SK-N-SH (cell line): ENCODE measurements at regions not wholly inside any gene's neighbourhood (a gene's known extent, or its start where the extent isn't known, plus 50 kb on each side); places are given as distances from the start of the nearest gene placed in this dataset.

Experiments
- CTCF ChIA-PET: fragments of 300-600, 350-600 bp; formaldehyde crosslinking; extraction: SDS; loops from one replicate; lab custom pipeline; 2021; lab: Yijun Ruan, JAX
- POLR2A ChIA-PET: fragments of 350-600 bp; sonication (Branson Sonifier 250); formaldehyde crosslinking; extraction: SDS; loops from one replicate; lab custom pipeline; 2020; ENCODE audit warnings: antibody characterized with exemption, inconsistent platforms; lab: Yijun Ruan, JAX
- DNase-seq: peaks from one replicate; pipeline ENCODE4 v3.0.0; 2012
- H2AFZ ChIP-seq: fragments of 200-600 bp; sonication (generic); 2 replicates; pipeline ENCODE4 v1.8.1; 2016; ENCODE audit warnings: antibody characterized with exemption, mild to moderate bottlenecking, low read depth
- H3F3A ChIP-seq: fragments of 200-600 bp; sonication (generic); replicated peaks from 2 replicates; pipeline ENCODE3; 2016; ENCODE audit warnings: antibody characterized with exemption, mild to moderate bottlenecking; ENCODE audit not compliant: insufficient read depth
- H3K27ac ChIP-seq, 2 experiments: fragments of 200-500 bp in 1 of 2; fragments of 200-600 bp in 1 of 2; sonication (Bioruptor generic) in 1 of 2; sonication (generic), shearing (Covaris generic) in 1 of 2; 2 replicates each; pipeline versions ENCODE4 v1.5.1 to v1.6.1; 2014 to 2016; ENCODE audit warnings: low read depth in 2 of 2, inconsistent platforms in 1 of 2, low read length in 1 of 2, mild to moderate bottlenecking in 1 of 2, mixed read lengths in 1 of 2
- H3K27me3 ChIP-seq: fragments of 200-600 bp; sonication (generic), shearing (Covaris generic); 2 replicates; pipeline ENCODE4 v1.6.1; 2016; ENCODE audit warnings: mixed run types; ENCODE audit not compliant: insufficient read depth
- H3K36me3 ChIP-seq, 2 experiments: fragments of 200-500 bp in 1 of 2; fragments of 200-600 bp in 1 of 2; sonication (Bioruptor generic) in 1 of 2; sonication (generic) in 1 of 2; replicated peaks in 1 of 2; 2 replicates each; pipeline versions ENCODE3 to v1.5.1; 2014 to 2016; ENCODE audit warnings: low read length in 1 of 2, mild to moderate bottlenecking in 1 of 2; ENCODE audit not compliant: insufficient read depth in 2 of 2, control insufficient read depth in 1 of 2
- H3K4me1 ChIP-seq, 2 experiments: fragments of 200-500 bp in 1 of 2; fragments of 200-600 bp in 1 of 2; sonication (Bioruptor generic) in 1 of 2; sonication (generic), shearing (Covaris generic) in 1 of 2; 2 replicates each; pipeline versions ENCODE4 v1.5.1 to v1.6.1; 2014 to 2016; ENCODE audit warnings: low read depth in 1 of 2, low read length in 1 of 2, mixed run types in 1 of 2; ENCODE audit not compliant: insufficient read depth in 2 of 2, control insufficient read depth in 1 of 2
- H3K4me2 ChIP-seq: fragments of 200-600 bp; sonication (generic), shearing (Covaris generic); 2 replicates; pipeline ENCODE4 v1.6.1; 2017; ENCODE audit warnings: mixed run types
- H3K4me3 ChIP-seq, 2 experiments: fragments of 200-500 bp in 1 of 2; fragments of 200-600 bp in 1 of 2; sonication (Bioruptor generic) in 1 of 2; sonication (generic), shearing (Covaris generic) in 1 of 2; 2 replicates each; pipeline versions ENCODE4 v1.5.1 to v1.8.1; 2014 to 2016; ENCODE audit warnings: low read depth in 2 of 2, inconsistent platforms in 1 of 2, low read length in 1 of 2, mild to moderate bottlenecking in 1 of 2, mixed read lengths in 1 of 2, moderate library complexity in 1 of 2
- H3K79me2 ChIP-seq: fragments of 200-600 bp; sonication (generic); 2 replicates; pipeline ENCODE4 v1.8.1; 2017; ENCODE audit warnings: mild to moderate bottlenecking; ENCODE audit not compliant: insufficient read depth
- H3K9ac ChIP-seq: fragments of 200-600 bp; sonication (generic); 2 replicates; pipeline ENCODE4 v1.6.1; 2017; ENCODE audit warnings: mixed run types
- H3K9me2 ChIP-seq: fragments of 200-600 bp; sonication (generic); 2 replicates; pipeline ENCODE4 v1.6.1; 2017; ENCODE audit warnings: mixed run types
- H3K9me3 ChIP-seq: fragments of 200-600 bp; sonication (generic); 2 replicates; pipeline ENCODE4 v1.6.1; 2017; ENCODE audit warnings: mixed run types, mild to moderate bottlenecking, moderate library complexity
- H4K20me1 ChIP-seq: fragments of 200-600 bp; sonication (generic); 2 replicates; pipeline ENCODE4 v1.6.1; 2017; ENCODE audit warnings: mild to moderate bottlenecking, mixed run types; ENCODE audit not compliant: insufficient read depth
- CTCF ChIP-seq: fragments of 200-600 bp; sonication (generic); IDR thresholded peaks from 2 replicates; pipeline ENCODE4 v1.6.1; 2017; ENCODE audit warnings: antibody characterized with exemption, mild to moderate bottlenecking, moderate library complexity
- ELF1 ChIP-seq: IDR thresholded peaks from 2 replicates; pipeline ENCODE4 v1.4.0; 2012
- EP300 ChIP-seq, 2 experiments: IDR thresholded peaks; 2 replicates each; pipeline versions ENCODE4 v1.4.0 to v1.6.1; 2012; ENCODE audit warnings: borderline replicate concordance in 1 of 2, low read depth in 1 of 2, low read length in 1 of 2
- EZH2phosphoT487 ChIP-seq: fragments of 200-600 bp; sonication (generic); IDR thresholded peaks from 2 replicates; pipeline ENCODE4 v1.6.1; 2017; ENCODE audit warnings: low read depth, mixed run types, mild to moderate bottlenecking, antibody characterized with exemption, moderate library complexity, borderline replicate concordance
- IRF3 ChIP-seq: fragments of 150-350 bp; IDR thresholded peaks from 2 replicates; pipeline ENCODE4 v1.6.1; 2016; ENCODE audit warnings: mild to moderate bottlenecking, low read depth, low read length
- JUND ChIP-seq: IDR thresholded peaks from 2 replicates; pipeline ENCODE4 v1.4.0; 2012
- MEF2A ChIP-seq: IDR thresholded peaks from 2 replicates; pipeline ENCODE4 v1.4.0; 2012; ENCODE audit warnings: low read depth, borderline replicate concordance
- POLR2AphosphoS5 ChIP-seq: IDR thresholded peaks from 2 replicates; pipeline ENCODE4 v1.6.1; 2012; ENCODE audit warnings: low read depth, low read length
- TAF1 ChIP-seq: IDR thresholded peaks from 2 replicates; pipeline ENCODE4 v1.6.1; 2012; ENCODE audit warnings: low read depth, mild to moderate bottlenecking, low read length, moderate library complexity, borderline replicate concordance
- TCF12 ChIP-seq: IDR thresholded peaks from 2 replicates; pipeline ENCODE4 v1.4.0; 2012
- USF2 ChIP-seq: fragments of 150-350 bp; IDR thresholded peaks from 2 replicates; pipeline ENCODE4 v1.6.1; 2017; ENCODE audit warnings: antibody characterized with exemption, low read length, low read depth, borderline replicate concordance
- YY1 ChIP-seq: IDR thresholded peaks from 2 replicates; pipeline ENCODE4 v1.4.0; 2012; ENCODE audit warnings: low read depth, mild to moderate bottlenecking
- ZBTB33 ChIP-seq: IDR thresholded peaks from 2 replicates; pipeline ENCODE4 v1.4.0; 2012; ENCODE audit warnings: low read depth, borderline replicate concordance
- WGBS: methylation state at CpG from one replicate; pipeline ENCODE4 v1.1.6; 2017; ENCODE audit warnings: low lambda C conversion rate; 5-methylcytosine and 5-hydroxymethylcytosine counted together

- H3K79me2 ChIP-seq: no peaks in the 10 kb centered on the region
- no peaks in the 10 kb centered on the region for H3K27me3 ChIP-seq
- no peaks in the 10 kb centered on the region for H3F3A ChIP-seq
- H3K4me1 ChIP-seq: peaks cover 0 to 5% of the 10 kb centered on the region in 2 experiments; a peak in 1 of 4 replicates
- ChIA-PET CTCF (no interaction called here), POLR2A (no interaction called here)
- H2AFZ ChIP-seq: no peak overlapping the region
- no peaks in the 10 kb centered on the region for H3K36me3 ChIP-seq
- no peaks in the 10 kb centered on the region for H3K9me2 ChIP-seq
- no peak overlapping the region for H3K27ac ChIP-seq
- no peak for TF ChIP-seq MEF2A
- H3K9me3 ChIP-seq: no peaks in the 10 kb centered on the region
- no peak overlapping the region for H3K9ac ChIP-seq
- no peaks in the 10 kb centered on the region for H4K20me1 ChIP-seq
- DNase-seq: no peak
- no peak overlapping the region for H3K4me3 ChIP-seq
- no peak overlapping the region for H3K4me2 ChIP-seq
- 74% methylated on average over 6 of the region's 6 CpGs for WGBS
Measured at GRCh38 chr6:148247386-148248063, 95.1 kb upstream of the SASH1 start.

GRCh38 chr6:148249160-148249559 is 93.5 kb upstream of the SASH1 start:
- no peak overlapping the region for H3K9ac ChIP-seq
- H3K36me3 ChIP-seq: no peaks in the 10 kb centered on the region
- no peak for TF ChIP-seq TAF1
- no peak for TF ChIP-seq JUND
- TF ChIP-seq ZBTB33: no peak
- no peak for TF ChIP-seq ELF1
- TF ChIP-seq CTCF: no peak
- no peak for TF ChIP-seq YY1
- no peak for TF ChIP-seq USF2
- TF ChIP-seq EZH2phosphoT487: no peak
- no peak for TF ChIP-seq POLR2AphosphoS5
- TF ChIP-seq IRF3: no peak
- TF ChIP-seq EP300 (IDR thresholded peaks at IDR 0.05; ENCODE audit: borderline replicate concordance in 1 of 2, low read depth in 1 of 2, low read length in 1 of 2): no peak
- no peak for TF ChIP-seq TCF12
- H3K4me3 ChIP-seq: no peak overlapping the region
- no peaks in the 10 kb centered on the region for H4K20me1 ChIP-seq
- H3K27ac ChIP-seq: no peak overlapping the region
- H3K4me2 ChIP-seq: no peak overlapping the region
- no peaks in the 10 kb centered on the region for H3K9me3 ChIP-seq
- ChIA-PET CTCF (no interaction called here), POLR2A (no interaction called here)
- DNase-seq: no peak
- H3K4me1 ChIP-seq: peaks cover 0 to 5% of the 10 kb centered on the region in 2 experiments; a peak in 1 of 4 replicates
- H3F3A ChIP-seq: no peaks in the 10 kb centered on the region
- WGBS: 72% methylated on average over 6 of the region's 6 CpGs
- no peaks in the 10 kb centered on the region for H3K9me2 ChIP-seq
- H2AFZ ChIP-seq: no peak overlapping the region
- H3K27me3 ChIP-seq: no peaks in the 10 kb centered on the region
- H3K79me2 ChIP-seq: no peaks in the 10 kb centered on the region
